GM10266 (cell line): ENCODE measurements at regions not wholly inside any gene's neighbourhood (a gene's known extent, or its start where the extent isn't known, plus 50 kb on each side); places are given as distances from the start of the nearest gene placed in this dataset.
"Not testable (repeated sequence)": the region's sequence is repeated elsewhere in the genome, so short reads cannot be mapped to it uniquely, and the experiment has no call there.

ENCODE experiments used
- DNase-seq: peaks from one replicate; pipeline ENCODE4 v3.0.0; 2012; ENCODE audit errors: extremely low spot score
- TF ChIP-seq, protein P1 (sequence below): IDR thresholded peaks from 2 replicates; pipeline ENCODE4 v1.5.1; 2012; ENCODE audit warnings: mild to moderate bottlenecking, low read depth; ENCODE audit not compliant: control insufficient read depth, insufficient read depth; ENCODE audit errors: missing control alignments

DNA sequence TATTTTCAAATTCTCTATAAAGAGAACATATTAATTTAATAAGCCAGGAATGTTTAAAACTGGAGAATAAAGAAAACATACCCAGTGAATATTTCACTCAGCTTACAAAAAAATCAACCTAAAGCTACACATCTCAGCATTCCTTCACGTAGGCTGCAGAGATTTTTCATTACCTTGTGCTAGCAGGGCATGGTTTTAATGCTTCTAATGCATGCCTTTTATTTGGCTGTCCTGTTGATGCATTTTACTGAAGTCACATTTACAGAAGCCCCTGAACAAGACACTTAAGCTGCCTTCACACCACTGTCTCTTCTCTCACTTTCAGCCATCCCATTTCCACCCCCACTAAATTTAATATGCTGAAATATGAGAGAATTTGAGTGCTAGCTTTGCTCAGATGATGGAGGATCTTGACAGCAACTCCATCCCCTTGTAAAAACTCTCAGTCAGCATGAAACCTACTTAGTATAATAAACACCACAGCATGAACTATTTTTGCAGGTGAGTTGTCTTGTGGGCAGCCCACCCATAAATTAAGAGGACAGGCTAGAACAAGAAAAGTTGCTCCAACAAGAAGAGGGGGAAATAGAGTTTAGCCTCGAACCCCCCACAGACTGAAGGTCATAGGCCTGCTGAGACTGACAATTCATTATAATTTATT, 159.4 kb downstream of the SIM1 start:
- no peak for DNase-seq
- TF ChIP-seq, protein P1, sequence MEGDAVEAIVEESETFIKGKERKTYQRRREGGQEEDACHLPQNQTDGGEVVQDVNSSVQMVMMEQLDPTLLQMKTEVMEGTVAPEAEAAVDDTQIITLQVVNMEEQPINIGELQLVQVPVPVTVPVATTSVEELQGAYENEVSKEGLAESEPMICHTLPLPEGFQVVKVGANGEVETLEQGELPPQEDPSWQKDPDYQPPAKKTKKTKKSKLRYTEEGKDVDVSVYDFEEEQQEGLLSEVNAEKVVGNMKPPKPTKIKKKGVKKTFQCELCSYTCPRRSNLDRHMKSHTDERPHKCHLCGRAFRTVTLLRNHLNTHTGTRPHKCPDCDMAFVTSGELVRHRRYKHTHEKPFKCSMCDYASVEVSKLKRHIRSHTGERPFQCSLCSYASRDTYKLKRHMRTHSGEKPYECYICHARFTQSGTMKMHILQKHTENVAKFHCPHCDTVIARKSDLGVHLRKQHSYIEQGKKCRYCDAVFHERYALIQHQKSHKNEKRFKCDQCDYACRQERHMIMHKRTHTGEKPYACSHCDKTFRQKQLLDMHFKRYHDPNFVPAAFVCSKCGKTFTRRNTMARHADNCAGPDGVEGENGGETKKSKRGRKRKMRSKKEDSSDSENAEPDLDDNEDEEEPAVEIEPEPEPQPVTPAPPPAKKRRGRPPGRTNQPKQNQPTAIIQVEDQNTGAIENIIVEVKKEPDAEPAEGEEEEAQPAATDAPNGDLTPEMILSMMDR: no peak

DNA sequence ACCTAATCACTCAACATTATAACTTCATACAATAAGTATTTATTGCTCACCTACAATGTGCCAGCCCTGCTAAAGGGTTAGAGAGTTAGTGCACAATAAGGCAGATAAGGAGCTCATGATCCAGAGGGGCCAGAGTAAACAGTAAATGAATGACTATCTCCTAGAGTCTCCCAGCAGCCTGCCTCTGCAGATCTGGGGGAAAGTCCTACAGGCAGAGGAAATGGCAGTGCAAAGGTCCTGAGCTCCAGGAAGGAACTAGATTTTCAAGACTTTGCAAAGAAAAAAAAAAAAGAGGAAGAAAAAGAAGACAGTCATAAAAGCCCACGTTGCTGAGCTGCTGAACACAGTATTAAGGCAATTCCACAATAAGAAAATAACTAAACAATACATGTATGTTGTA, 160.1 kb downstream of the SIM1 start:
- no peak for DNase-seq
- TF ChIP-seq, protein P1: no peak

DNA sequence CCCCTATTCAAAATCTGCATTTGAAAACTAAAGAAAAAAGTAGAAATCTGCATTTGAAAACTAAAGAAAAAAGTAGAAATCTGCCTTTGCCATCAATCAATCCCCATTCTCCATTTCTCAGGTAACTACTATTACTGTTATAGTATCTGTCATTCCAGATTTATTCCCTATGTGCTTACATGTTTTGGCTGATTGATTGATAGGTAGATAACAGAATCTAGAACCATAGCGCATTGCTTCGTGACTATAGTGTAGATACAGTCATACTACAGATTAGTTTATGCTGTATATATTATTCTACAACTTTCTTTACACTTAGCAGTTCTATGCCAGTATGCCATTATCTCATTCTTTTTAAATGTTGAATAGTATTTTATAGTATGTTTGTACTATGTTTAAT, 163.0 kb downstream of the SIM1 start:
- TF ChIP-seq, protein P1: no peak
- no peak for DNase-seq

DNA sequence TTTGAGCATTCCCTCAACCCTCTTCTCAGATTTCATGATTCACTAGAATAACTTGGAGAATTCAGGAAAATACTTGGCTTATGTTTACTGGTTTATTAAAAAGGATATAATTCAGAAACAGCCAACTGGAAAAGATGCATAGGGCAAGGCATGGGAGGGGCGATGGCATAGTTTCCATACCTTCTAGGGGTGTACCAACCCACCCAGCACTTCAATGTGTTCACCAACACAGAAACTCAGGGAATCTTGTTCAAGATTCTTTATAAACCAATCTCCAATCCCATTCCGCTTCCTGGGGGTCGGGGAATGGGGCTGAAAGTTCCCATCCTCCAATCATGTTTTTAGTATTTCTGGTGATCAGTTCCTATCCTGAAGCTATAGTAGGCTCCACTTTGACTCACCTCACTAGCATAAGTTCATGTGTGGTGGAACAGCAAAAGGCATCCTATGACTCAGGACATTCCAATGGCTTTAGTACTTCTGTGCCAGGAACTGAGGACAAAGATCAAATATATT, 164.4 kb downstream of the SIM1 start:
- TF ChIP-seq, protein P1: no peak
- no peak for DNase-seq

DNA sequence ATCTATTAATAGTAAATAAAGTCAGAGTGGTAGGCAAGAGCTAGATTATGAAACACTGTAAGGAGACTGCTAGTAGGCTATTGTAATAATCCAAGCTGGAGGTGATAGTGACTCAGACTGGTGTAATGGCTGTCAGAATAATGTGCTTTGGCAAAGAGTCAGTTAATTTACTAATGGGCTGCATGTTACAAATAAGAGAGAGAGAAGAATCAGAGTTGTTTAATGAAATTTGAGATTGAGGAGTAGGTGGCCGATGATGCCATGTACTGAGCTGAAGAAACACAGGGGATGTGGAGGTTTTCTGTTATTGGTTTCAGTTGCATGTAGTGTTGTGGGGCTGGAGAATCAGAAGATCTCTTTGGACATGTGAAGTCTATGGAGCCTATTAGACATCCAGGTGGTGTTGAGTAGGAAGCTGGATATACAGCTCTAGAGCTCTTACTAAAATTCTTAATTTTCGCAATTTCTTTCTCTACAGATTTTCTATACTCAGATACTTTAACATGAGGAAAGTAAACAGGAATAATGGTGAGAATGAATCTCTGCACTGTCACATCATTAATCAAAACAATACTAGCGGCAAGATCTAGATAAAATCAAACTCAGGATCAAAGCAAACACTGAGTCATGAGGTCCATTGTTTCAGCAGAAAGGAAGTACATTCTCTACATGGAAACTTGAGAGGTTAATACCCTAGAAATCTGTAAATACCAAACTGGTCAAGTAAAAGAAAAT, 167.7 kb downstream of the SIM1 start:
- TF ChIP-seq, protein P1: no peak
- DNase-seq: no peak

DNA sequence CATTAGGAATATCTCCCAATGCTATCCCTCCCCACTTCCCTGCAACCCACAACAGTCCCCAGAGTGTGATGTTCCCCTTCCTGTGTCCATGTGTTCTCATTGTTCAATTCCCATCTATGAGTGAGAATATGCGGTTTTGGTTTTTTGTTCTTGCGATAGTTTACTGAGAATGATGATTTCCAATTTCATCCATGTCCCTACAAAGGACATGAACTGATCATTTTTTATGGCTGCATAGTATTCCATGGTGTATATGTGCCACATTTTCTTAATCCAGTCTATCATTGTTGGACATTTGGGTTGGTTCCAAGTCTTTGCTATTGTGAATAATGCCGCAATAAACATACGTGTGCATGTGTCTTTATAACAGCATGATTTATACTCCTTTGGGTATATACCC, 169.5 kb downstream of the SIM1 start:
- not testable (repeated sequence) for DNase-seq

DNA sequence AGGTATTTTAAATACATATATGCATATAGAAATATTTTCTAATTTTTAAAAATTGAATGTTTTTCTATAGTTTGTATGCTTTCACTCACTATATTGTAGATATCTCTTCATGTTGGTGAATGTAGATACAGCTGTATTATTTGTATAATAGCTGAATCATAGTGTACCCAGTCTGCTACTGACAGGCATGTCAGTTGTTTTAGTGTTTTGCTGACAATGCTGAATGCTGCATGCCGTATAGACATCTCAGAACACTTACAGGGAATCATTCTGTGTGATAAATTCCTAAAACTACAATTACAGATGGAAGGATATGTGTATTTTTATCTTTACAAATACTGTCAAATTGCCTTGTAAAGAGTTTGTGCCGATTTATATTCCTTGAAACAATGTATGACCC, 175.4 kb downstream of the SIM1 start:
- TF ChIP-seq, protein P1: no peak
- no peak for DNase-seq
